Natural killer cell (primary cell): ENCODE measurements at regions not wholly inside any gene's neighbourhood (a gene's known extent, or its start where the extent isn't known, plus 50 kb on each side); places are given as distances from the start of the nearest gene placed in this dataset.

Experiments
- ATAC-seq, 3 donors: fragments of 150-1000 bp in 2 of 3; fragments of 200-7000 bp in 1 of 3; cut with Tn5 transposase; 1 replicate in 1 of 3; 2 replicates in 2 of 3; pipeline ENCODE4 v1.10.0; 2021; ENCODE audit warnings: mild to moderate bottlenecking in 2 of 3, moderate library complexity in 2 of 3
- DNase-seq, 2 donors: peaks; one replicate each; pipeline versions ENCODE4 v3.0.0 to v3.0.0-alpha.2; 2013 to 2021; ENCODE audit warnings: mixed read lengths in 1 of 2
- H3K27ac ChIP-seq: one replicate; pipeline ENCODE4 v1.5.1; 2013; ENCODE audit warnings: mild to moderate bottlenecking, low read length
- H3K27me3 ChIP-seq: one replicate; pipeline ENCODE4 v1.6.1; 2013; ENCODE audit warnings: low read length; ENCODE audit not compliant: control insufficient read depth, insufficient read depth
- H3K36me3 ChIP-seq: one replicate; pipeline ENCODE4 v1.6.1; 2013; ENCODE audit warnings: low read length; ENCODE audit not compliant: control insufficient read depth, insufficient read depth
- H3K4me1 ChIP-seq: one replicate; pipeline ENCODE4 v1.6.1; 2013; ENCODE audit warnings: low read length; ENCODE audit not compliant: control insufficient read depth, insufficient read depth
- H3K4me3 ChIP-seq: one replicate; pipeline ENCODE4 v1.5.1; 2013; ENCODE audit warnings: low read length
- H3K9me3 ChIP-seq: one replicate; pipeline ENCODE4 v1.6.1; 2013; ENCODE audit warnings: low read length; ENCODE audit not compliant: control insufficient read depth, insufficient read depth
- H3K27ac Mint-ChIP-seq, 2 donors: one replicate each; pipeline ENCODE4 v1.8.0; 2022; ENCODE audit warnings: mild to moderate bottlenecking in 2 of 2, mixed read lengths in 2 of 2, moderate library complexity in 1 of 2
- H3K27me3 Mint-ChIP-seq, 2 donors: one replicate each; pipeline ENCODE4 v1.8.0; 2022; ENCODE audit warnings: low read depth in 2 of 2, mixed read lengths in 2 of 2
- H3K36me3 Mint-ChIP-seq: one replicate; pipeline ENCODE4 v1.8.0; 2022; ENCODE audit warnings: mixed read lengths
- H3K4me1 Mint-ChIP-seq, 2 donors: one replicate each; pipeline ENCODE4 v1.8.0; 2022; ENCODE audit warnings: mixed read lengths in 2 of 2
- H3K4me3 Mint-ChIP-seq: one replicate; pipeline ENCODE4 v1.8.0; 2022; ENCODE audit warnings: mild to moderate bottlenecking, moderate library complexity, mixed read lengths
- H3K9me3 Mint-ChIP-seq, 2 donors: one replicate each; pipeline ENCODE4 v1.8.0; 2022; ENCODE audit warnings: mixed read lengths in 2 of 2
- CTCF ChIP-seq: fragments of 200-600 bp; IDR thresholded peaks from one replicate; pipeline ENCODE4 v1.8.0; 2022; ENCODE audit warnings: antibody characterized with exemption
- WGBS: methylation state at CpG from one replicate; pipeline ENCODE4 v1.1.7; 2013; ENCODE audit warnings: missing lambda C conversion rate; ENCODE audit not compliant: insufficient coverage; 5-methylcytosine and 5-hydroxymethylcytosine counted together
- intact Hi-C: fragments of 100-400 bp; cut with micrococcal nuclease; formaldehyde crosslinking; loops from one replicate; pipeline ENCODE4 v1.14.2; 2022

GRCh38 chr2:128579825-128580224 is 261.2 kb upstream of the HS6ST1 start:
- Histone ChIP-seq H3K36me3 (no peaks in the 10 kb centered on the region), H3K4me1 (no peaks in the 10 kb centered on the region), H3K9me3 (no peaks in the 10 kb centered on the region), H3K4me3 (no peak overlapping the region), H3K27me3 (no peaks in the 10 kb centered on the region), H3K27ac (no peak overlapping the region)
- ATAC-seq (no peak), DNase-seq (no peak)
- Mint-ChIP-seq H3K4me3 (no peak overlapping the region), H3K36me3 (no peaks in the 10 kb centered on the region), H3K9me3 (no peaks in the 10 kb centered on the region), H3K27ac (no peak overlapping the region), H3K27me3 (peaks cover 0 to 3% of the 10 kb centered on the region in 2 donors), H3K4me1 (no peaks in the 10 kb centered on the region)
- WGBS: 91% methylated on average over 5 of the region's 5 CpGs
- TF ChIP-seq CTCF: no peak
- intact Hi-C loops: no loop called here

DNA sequence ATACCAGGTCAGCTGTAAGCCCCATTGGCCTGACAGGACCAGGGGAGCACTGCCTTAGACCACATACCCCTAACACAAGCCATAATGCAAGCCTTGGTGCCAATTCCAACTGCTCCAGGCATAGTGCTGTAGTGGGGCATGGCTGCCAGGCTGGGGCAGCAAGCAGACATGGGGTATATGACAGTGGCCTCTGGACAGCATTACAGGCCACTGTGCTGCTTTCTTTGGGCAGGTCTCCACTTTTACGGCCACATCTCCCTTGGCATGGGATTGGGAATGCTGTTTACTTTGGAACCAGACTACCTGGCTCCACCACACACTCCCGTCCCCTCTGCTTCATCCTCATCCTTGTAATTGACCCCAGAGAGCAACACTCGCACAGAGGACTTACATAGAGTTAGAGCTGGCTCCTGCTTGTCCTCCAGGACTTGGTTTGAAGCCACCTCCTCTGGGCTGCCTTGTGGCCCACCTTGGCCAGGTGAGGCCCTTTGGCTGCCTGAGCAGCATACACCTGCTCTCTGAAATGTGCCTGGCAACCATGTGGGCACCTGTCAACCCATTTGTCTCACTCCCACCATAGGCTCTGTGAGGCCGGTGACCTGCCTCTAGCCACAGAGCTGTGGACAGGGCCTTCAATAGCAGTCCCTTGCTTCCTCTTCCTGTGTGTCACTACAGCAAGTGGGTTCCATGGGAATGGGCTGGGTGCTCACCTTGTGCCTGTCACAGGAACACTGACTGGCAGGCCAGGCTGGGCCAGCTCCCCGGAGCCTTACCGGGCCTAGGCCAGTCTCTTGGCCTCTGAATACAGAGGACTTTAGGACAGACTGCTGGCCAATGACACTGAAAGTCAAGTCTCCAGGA is 262.6 kb upstream of the HS6ST1 start:
- Histone ChIP-seq H3K9me3 (no peaks in the 10 kb centered on the region), H3K27ac (no peak overlapping the region), H3K27me3 (no peaks in the 10 kb centered on the region), H3K4me3 (no peak overlapping the region), H3K36me3 (no peaks in the 10 kb centered on the region), H3K4me1 (no peaks in the 10 kb centered on the region)
- Mint-ChIP-seq H3K36me3 (no peaks in the 10 kb centered on the region), H3K4me3 (no peak overlapping the region), H3K9me3 (no peaks in the 10 kb centered on the region), H3K4me1 (no peaks in the 10 kb centered on the region), H3K27ac (no peak overlapping the region), H3K27me3 (peaks cover 0 to 4% of the 10 kb centered on the region in 2 donors)
- ATAC-seq: peak in 1 of 3 donors; percentile 21
- DNase-seq: no peak
- intact Hi-C loops: no loop called here
- no peak for TF ChIP-seq CTCF
- WGBS: 91% methylated on average over 6 of the region's 6 CpGs

- no peak overlapping the region for H3K27ac ChIP-seq
- peaks cover 0 to 5% of the 10 kb centered on the region in 2 donors for H3K27me3 Mint-ChIP-seq
- H3K4me3 ChIP-seq: no peak overlapping the region
- H3K4me1 ChIP-seq: no peaks in the 10 kb centered on the region
- no peaks in the 10 kb centered on the region for H3K4me1 Mint-ChIP-seq
- TF ChIP-seq CTCF: no peak
- no peak overlapping the region for H3K4me3 Mint-ChIP-seq
- no peak overlapping the region for H3K27ac Mint-ChIP-seq
- H3K9me3 Mint-ChIP-seq: no peaks in the 10 kb centered on the region
- no peaks in the 10 kb centered on the region for H3K9me3 ChIP-seq
- H3K36me3 ChIP-seq: no peaks in the 10 kb centered on the region
- ATAC-seq: no peak
- H3K36me3 Mint-ChIP-seq: no peaks in the 10 kb centered on the region
- DNase-seq: no peak
- intact Hi-C loops: no loop called here
- WGBS: 91% methylated on average over 1 of the region's 2 CpGs
- H3K27me3 ChIP-seq: no peaks in the 10 kb centered on the region
These were observed 263.2 kb upstream of the HS6ST1 start for GRCh38 chr2:128581849-128582244.
